ENCODE measurements at regions not wholly inside any gene's neighbourhood (a gene's known extent, or its start where the extent isn't known, plus 50 kb on each side); places are given as distances from the start of the nearest gene placed in this dataset.

DNA sequence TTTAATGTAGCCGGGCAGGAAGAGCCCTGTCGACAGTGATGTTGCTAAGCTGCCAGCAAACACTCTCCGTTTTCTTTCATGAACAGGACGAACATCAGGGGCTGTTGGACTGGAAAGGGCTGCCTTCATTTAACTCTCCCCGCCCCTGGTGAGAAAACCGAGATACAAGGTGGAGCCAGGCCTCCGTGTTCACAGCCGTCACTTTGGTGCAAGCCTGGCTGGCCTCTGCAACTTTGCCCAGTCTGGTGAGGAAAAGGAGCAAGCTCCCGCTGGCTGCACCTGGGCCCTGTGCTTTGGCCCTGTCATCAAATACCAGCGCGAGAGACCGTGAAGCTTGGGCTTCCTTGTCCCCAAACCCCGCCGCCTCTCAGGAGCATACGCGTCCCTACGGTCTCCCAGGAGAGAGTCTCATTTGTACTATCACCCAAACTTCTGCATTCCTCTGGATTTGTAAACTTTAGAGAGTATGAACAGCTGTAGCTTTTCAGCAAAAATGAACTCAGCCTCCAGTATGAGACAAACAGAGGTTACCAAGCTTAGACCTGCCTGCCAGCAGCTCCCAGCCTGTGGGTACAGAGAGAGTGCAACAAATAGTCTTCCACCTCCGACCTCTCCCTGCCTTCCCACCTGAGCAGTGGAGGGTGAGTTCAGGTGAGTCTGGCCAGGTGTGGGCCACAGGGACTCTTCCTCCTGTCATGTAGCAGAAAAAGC is 445.3 kb upstream of the MGMT start:
- no peaks in the 10 kb centered on the region for H3K27me3 ChIP-seq (replicated peaks; ENCODE audit: control insufficient read depth, insufficient read depth, low read length)
- no peak overlapping the region for H3K4me3 ChIP-seq (replicated peaks; ENCODE audit: low read depth, low read length)
- no peaks in the 10 kb centered on the region for H3K36me3 ChIP-seq (ENCODE audit: control insufficient read depth, insufficient read depth, low read length)
- no peak for DNase-seq (ENCODE audit: extremely low read depth, insufficient read length)
- TF ChIP-seq, protein P1, sequence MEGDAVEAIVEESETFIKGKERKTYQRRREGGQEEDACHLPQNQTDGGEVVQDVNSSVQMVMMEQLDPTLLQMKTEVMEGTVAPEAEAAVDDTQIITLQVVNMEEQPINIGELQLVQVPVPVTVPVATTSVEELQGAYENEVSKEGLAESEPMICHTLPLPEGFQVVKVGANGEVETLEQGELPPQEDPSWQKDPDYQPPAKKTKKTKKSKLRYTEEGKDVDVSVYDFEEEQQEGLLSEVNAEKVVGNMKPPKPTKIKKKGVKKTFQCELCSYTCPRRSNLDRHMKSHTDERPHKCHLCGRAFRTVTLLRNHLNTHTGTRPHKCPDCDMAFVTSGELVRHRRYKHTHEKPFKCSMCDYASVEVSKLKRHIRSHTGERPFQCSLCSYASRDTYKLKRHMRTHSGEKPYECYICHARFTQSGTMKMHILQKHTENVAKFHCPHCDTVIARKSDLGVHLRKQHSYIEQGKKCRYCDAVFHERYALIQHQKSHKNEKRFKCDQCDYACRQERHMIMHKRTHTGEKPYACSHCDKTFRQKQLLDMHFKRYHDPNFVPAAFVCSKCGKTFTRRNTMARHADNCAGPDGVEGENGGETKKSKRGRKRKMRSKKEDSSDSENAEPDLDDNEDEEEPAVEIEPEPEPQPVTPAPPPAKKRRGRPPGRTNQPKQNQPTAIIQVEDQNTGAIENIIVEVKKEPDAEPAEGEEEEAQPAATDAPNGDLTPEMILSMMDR (IDR thresholded peaks at IDR 0.05; ENCODE audit: insufficient read depth, low read length, poor library complexity, severe bottlenecking) = no peak

DNA sequence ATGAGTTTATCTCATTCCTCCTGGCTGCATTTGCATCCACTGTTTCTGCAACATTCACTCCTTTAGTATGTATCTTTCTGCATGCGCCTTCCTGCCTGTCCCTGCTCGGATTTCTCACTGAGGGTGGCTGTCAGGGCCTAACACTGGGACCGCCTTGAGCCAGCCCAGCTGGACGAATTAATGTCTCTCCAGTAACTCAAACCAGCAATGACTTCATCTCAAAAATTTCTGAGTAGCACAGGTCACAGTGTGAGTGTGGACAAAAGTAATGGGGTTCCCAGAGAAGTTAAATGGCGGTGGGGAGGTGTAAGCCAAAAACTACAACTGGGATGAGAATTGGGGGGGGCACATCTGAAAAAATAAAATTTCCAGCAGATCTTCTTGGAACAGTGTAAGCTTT is 444.0 kb upstream of the MGMT start:
- DNase-seq (ENCODE audit: extremely low read depth, insufficient read length) = no peak
- TF ChIP-seq, protein P1 (IDR thresholded peaks at IDR 0.05; ENCODE audit: insufficient read depth, low read length, poor library complexity, severe bottlenecking) = no peak

GRCh38 chr10:129024046-129024445 is 443.0 kb upstream of the MGMT start:
- TF ChIP-seq, protein P1 (IDR thresholded peaks at IDR 0.05; ENCODE audit: insufficient read depth, low read length, poor library complexity, severe bottlenecking) = no peak
- no peaks in the 10 kb centered on the region for H3K36me3 ChIP-seq (ENCODE audit: control insufficient read depth, insufficient read depth, low read length)
- H3K27me3 ChIP-seq (replicated peaks; ENCODE audit: control insufficient read depth, insufficient read depth, low read length) = no peaks in the 10 kb centered on the region
- no peak for DNase-seq (ENCODE audit: extremely low read depth, insufficient read length)
- H3K4me3 ChIP-seq (replicated peaks; ENCODE audit: low read depth, low read length) = no peak overlapping the region

More for the DNA sequence above, 444.0 kb upstream of the MGMT start:
- Histone ChIP-seq H3K4me3 (replicated peaks; ENCODE audit: low read depth, low read length) (no peak overlapping the region), H3K36me3 (ENCODE audit: control insufficient read depth, insufficient read depth, low read length) (no peaks in the 10 kb centered on the region), H3K27me3 (replicated peaks; ENCODE audit: control insufficient read depth, insufficient read depth, low read length) (no peaks in the 10 kb centered on the region)

GRCh38 chr10:129025787-129026186 is 441.3 kb upstream of the MGMT start:
- Histone ChIP-seq H3K4me3 (replicated peaks; ENCODE audit: low read depth, low read length) (no peak overlapping the region), H3K36me3 (ENCODE audit: control insufficient read depth, insufficient read depth, low read length) (no peaks in the 10 kb centered on the region), H3K27me3 (replicated peaks; ENCODE audit: control insufficient read depth, insufficient read depth, low read length) (no peaks in the 10 kb centered on the region)
- TF ChIP-seq, protein P1 (IDR thresholded peaks at IDR 0.05; ENCODE audit: insufficient read depth, low read length, poor library complexity, severe bottlenecking) = no peak
- no peak for DNase-seq (ENCODE audit: extremely low read depth, insufficient read length)

GRCh38 chr10:129027906-129028305 is 439.1 kb upstream of the MGMT start:
- TF ChIP-seq, protein P1 (IDR thresholded peaks at IDR 0.05; ENCODE audit: insufficient read depth, low read length, poor library complexity, severe bottlenecking) = no peak
- no peak for DNase-seq (ENCODE audit: extremely low read depth, insufficient read length)
- H3K27me3 ChIP-seq (replicated peaks; ENCODE audit: control insufficient read depth, insufficient read depth, low read length) = no peaks in the 10 kb centered on the region
- H3K36me3 ChIP-seq (ENCODE audit: control insufficient read depth, insufficient read depth, low read length) = no peaks in the 10 kb centered on the region
- H3K4me3 ChIP-seq (replicated peaks; ENCODE audit: low read depth, low read length) = no peak overlapping the region

DNA sequence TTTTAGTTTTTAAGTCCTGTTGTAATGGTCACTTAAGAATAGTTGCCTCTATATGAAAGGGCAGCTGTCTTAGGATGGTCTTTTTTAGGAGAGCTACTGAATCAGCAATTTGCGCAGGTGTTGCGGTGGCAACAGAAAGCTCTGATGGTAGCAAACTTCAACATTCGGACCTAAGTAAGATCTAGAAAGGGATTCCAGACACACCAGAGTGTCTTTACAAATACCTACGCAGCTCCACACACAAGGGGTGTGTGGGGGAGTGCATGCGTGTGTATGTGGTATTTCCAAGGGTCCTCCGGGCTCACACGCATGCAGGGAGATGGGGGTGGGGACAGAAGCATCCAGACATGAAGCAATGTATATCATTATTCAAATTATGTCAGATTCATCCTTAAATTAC is 438.6 kb upstream of the MGMT start:
- Histone ChIP-seq H3K36me3 (ENCODE audit: control insufficient read depth, insufficient read depth, low read length) (no peaks in the 10 kb centered on the region), H3K4me3 (replicated peaks; ENCODE audit: low read depth, low read length) (no peak overlapping the region), H3K27me3 (replicated peaks; ENCODE audit: control insufficient read depth, insufficient read depth, low read length) (no peaks in the 10 kb centered on the region)
- no peak for DNase-seq (ENCODE audit: extremely low read depth, insufficient read length)
- TF ChIP-seq, protein P1 (IDR thresholded peaks at IDR 0.05; ENCODE audit: insufficient read depth, low read length, poor library complexity, severe bottlenecking) = no peak

Data from GM06990 (cell line).